MCF 10A (cell line): ENCODE measurements at regions not wholly inside any gene's neighbourhood (a gene's known extent, or its start where the extent isn't known, plus 50 kb on each side); places are given as distances from the start of the nearest gene placed in this dataset.
A peak's percentile ranks its signal among the peaks of the same experiment; 100 is the strongest.

Experiments
- BruUV-seq: library from RNA; stranded (reverse); fragments of 400-500 nt; replicated peaks from 2 replicates; lab custom pipeline; 2021; lab: Mats Ljungman, UMichigan
- CTCF ChIA-PET: fragments of 300-600 bp; sonication (Branson Sonifier 250); formaldehyde crosslinking; extraction: SDS; loops from one replicate; lab custom pipeline; 2021; ENCODE audit warnings: antibody characterized with exemption, inconsistent platforms; lab: Yijun Ruan, JAX
- POLR2A ChIA-PET: fragments of 300-600, 350-650 bp; sonication (Branson Sonifier 250); formaldehyde crosslinking; extraction: SDS; loops from one replicate; lab custom pipeline; 2020; ENCODE audit warnings: antibody characterized with exemption, inconsistent platforms; lab: Yijun Ruan, JAX
- DNase-seq: peaks from one replicate; pipeline ENCODE4 v3.0.0-alpha.2; 2018; ENCODE audit not compliant: unreplicated experiment
- H3K27ac Mint-ChIP-seq: one replicate; pipeline ENCODE4 v1.8.0; 2022; ENCODE audit warnings: mild to moderate bottlenecking, low read depth, mixed read lengths; ENCODE audit not compliant: unreplicated experiment
- H3K27me3 Mint-ChIP-seq: one replicate; pipeline ENCODE4 v1.8.0; 2022; ENCODE audit warnings: mixed read lengths; ENCODE audit not compliant: insufficient read depth, unreplicated experiment
- H3K36me3 Mint-ChIP-seq: one replicate; pipeline ENCODE4 v1.8.0; 2022; ENCODE audit warnings: mild to moderate bottlenecking, moderate library complexity, mixed read lengths; ENCODE audit not compliant: insufficient read depth, unreplicated experiment
- H3K4me1 Mint-ChIP-seq: one replicate; pipeline ENCODE4 v1.8.0; 2022; ENCODE audit warnings: mixed read lengths; ENCODE audit not compliant: insufficient read depth, unreplicated experiment
- H3K4me3 Mint-ChIP-seq: one replicate; pipeline ENCODE4 v1.8.0; 2022; ENCODE audit warnings: mild to moderate bottlenecking, moderate library complexity, mixed read lengths; ENCODE audit not compliant: unreplicated experiment
- H3K9me3 Mint-ChIP-seq: one replicate; pipeline ENCODE4 v1.8.0; 2022; ENCODE audit warnings: mixed read lengths; ENCODE audit not compliant: unreplicated experiment
- CTCF ChIP-seq: fragments of 200-600 bp; IDR thresholded peaks from one replicate; pipeline ENCODE4 v1.8.0; 2022; ENCODE audit warnings: antibody characterized with exemption, mild to moderate bottlenecking; ENCODE audit not compliant: unreplicated experiment
- intact Hi-C: fragments of 100-400 bp; cut with micrococcal nuclease; formaldehyde crosslinking; loops from 2 replicates; pipeline ENCODE4 v1.14.1; 2022

- CTCF ChIA-PET, result interaction anchor here (0.5 to 1.2 kb wide), 4 partner anchors 10 to 214 kb away, joined by 3 to 4 read pairs (median 3); no protein-coding TSS in a partner anchor
- Mint-ChIP-seq H3K27me3 (no peaks in the 10 kb centered on the region), H3K36me3 (peaks cover 6% of the 10 kb centered on the region), H3K4me3 (no peak overlapping the region), H3K9me3 (no peaks in the 10 kb centered on the region), H3K27ac (no peak overlapping the region), H3K4me1 (no peaks in the 10 kb centered on the region)
- no peak for TF ChIP-seq CTCF
- no TSS peak for BruUV-seq
- DNase-seq, result peak; percentile 30
- POLR2A ChIA-PET, result no interaction called here
- intact Hi-C loops, result no loop called here
These were observed 518.2 kb downstream of the TLR4 start for GRCh38 chr9:118222375-118222774.

- H3K4me3 Mint-ChIP-seq, result no peak overlapping the region
- TF ChIP-seq CTCF, result no peak
- ChIA-PET CTCF (interaction anchor here (0.5 to 1.2 kb wide), 5 partner anchors 9 to 414 kb away, joined by 3 to 4 read pairs (median 3); no protein-coding TSS in a partner anchor), POLR2A (interaction anchor here (0.5 to 0.6 kb wide), 2 partner anchors 154 to 324 kb away, joined by 4 to 5 read pairs; no protein-coding TSS in a partner anchor)
- no peaks in the 10 kb centered on the region for H3K9me3 Mint-ChIP-seq
- no peaks in the 10 kb centered on the region for H3K4me1 Mint-ChIP-seq
- H3K27ac Mint-ChIP-seq, result no peak overlapping the region
- H3K27me3 Mint-ChIP-seq, result no peaks in the 10 kb centered on the region
- intact Hi-C loops, result loop anchor here (1.0 kb wide), 1 partner anchor 19 kb away; no protein-coding TSS in a partner anchor
- peaks cover 6% of the 10 kb centered on the region for H3K36me3 Mint-ChIP-seq
- no TSS peak for BruUV-seq
- DNase-seq, result no peak
These were observed 518.9 kb downstream of the TLR4 start for GRCh38 chr9:118223111-118223510.

- intact Hi-C loops, result no loop called here
- BruUV-seq, result no TSS peak
- Mint-ChIP-seq H3K27me3 (no peaks in the 10 kb centered on the region), H3K4me3 (no peak overlapping the region), H3K4me1 (no peaks in the 10 kb centered on the region), H3K36me3 (no peaks in the 10 kb centered on the region), H3K9me3 (peaks cover 8% of the 10 kb centered on the region), H3K27ac (no peak overlapping the region)
- ChIA-PET CTCF (no interaction called here), POLR2A (no interaction called here)
- no peak for DNase-seq
- no peak for TF ChIP-seq CTCF
These were observed 526.1 kb downstream of the TLR4 start for GRCh38 chr9:118230329-118230728.

- ChIA-PET POLR2A (no interaction called here), CTCF (interaction anchor here (0.7 to 1.2 kb wide), 2 partner anchors 66 to 220 kb away, joined by 3 to 4 read pairs; no protein-coding TSS in a partner anchor)
- no peaks in the 10 kb centered on the region for H3K27me3 Mint-ChIP-seq
- H3K4me1 Mint-ChIP-seq, result no peaks in the 10 kb centered on the region
- intact Hi-C loops, result no loop called here
- no TSS peak for BruUV-seq
- DNase-seq, result no peak
- no peak overlapping the region for H3K4me3 Mint-ChIP-seq
- no peak for TF ChIP-seq CTCF
- H3K36me3 Mint-ChIP-seq, result peaks cover 6% of the 10 kb centered on the region
- H3K9me3 Mint-ChIP-seq, result peaks cover 8% of the 10 kb centered on the region
- H3K27ac Mint-ChIP-seq, result no peak overlapping the region
These were observed 532.4 kb downstream of the TLR4 start for GRCh38 chr9:118236625-118237024.
